H1 (cell line): ENCODE measurements at regions not wholly inside any gene's neighbourhood (a gene's known extent, or its start where the extent isn't known, plus 50 kb on each side); places are given as distances from the start of the nearest gene placed in this dataset.
A peak's percentile ranks its signal among the peaks of the same experiment; 100 is the strongest.

ENCODE experiments used
- CTCF ChIA-PET: fragments of 300-600 bp; sonication (Branson Sonifier 250); formaldehyde crosslinking; loops from one replicate; lab custom pipeline; 2021; ENCODE audit not compliant: partially characterized antibody; lab: Charles Lee
- POLR2A ChIA-PET: fragments of 300-600 bp; sonication (Branson Sonifier 250); formaldehyde crosslinking; loops from one replicate; lab custom pipeline; 2021; ENCODE audit warnings: inconsistent platforms; ENCODE audit not compliant: partially characterized antibody; lab: Charles Lee
- DNase-seq, 2 experiments: peaks; one replicate each; pipeline versions ENCODE4 v3.0.0 to v3.0.0-alpha.2; 2010 to 2022; ENCODE audit warnings: low spot score in 2 of 2, low read depth in 1 of 2, mixed read lengths in 1 of 2
- FAIRE-seq: peaks from 2 replicates; lab custom pipeline; 2011; peaks lifted over from hg19 to GRCh38; lab: Jason Lieb, UNC
- H2AFZ ChIP-seq: 2 replicates; pipeline ENCODE4 v1.8.1; 2012; ENCODE audit warnings: low read length, inconsistent platforms
- H2AK5ac ChIP-seq: 2 replicates; pipeline ENCODE4 v1.6.1; 2013; ENCODE audit warnings: low read depth, low read length
- H2BK120ac ChIP-seq: replicated peaks from 2 replicates; pipeline ENCODE3; 2013; ENCODE audit warnings: low read depth, low read length, inconsistent platforms
- H2BK12ac ChIP-seq: 2 replicates; pipeline ENCODE4 v1.6.1; 2013; ENCODE audit warnings: low read depth, low read length
- H2BK15ac ChIP-seq: 2 replicates; pipeline ENCODE4 v1.6.1; 2013; ENCODE audit warnings: low read length
- H2BK20ac ChIP-seq: 2 replicates; pipeline ENCODE4 v1.6.1; 2013; ENCODE audit warnings: low read length
- H2BK5ac ChIP-seq: 2 replicates; pipeline ENCODE4 v1.6.1; 2013; ENCODE audit warnings: low read depth, low read length
- H3K14ac ChIP-seq: 2 replicates; pipeline ENCODE4 v1.6.1; 2013; ENCODE audit warnings: inconsistent platforms; ENCODE audit not compliant: insufficient read length
- H3K18ac ChIP-seq: 2 replicates; pipeline ENCODE4 v1.6.1; 2013; ENCODE audit warnings: low read length; ENCODE audit errors: extremely low read depth
- H3K23ac ChIP-seq: 2 replicates; pipeline ENCODE4 v1.6.1; 2013; ENCODE audit warnings: inconsistent platforms; ENCODE audit not compliant: insufficient read length
- H3K23me2 ChIP-seq: 2 replicates; pipeline ENCODE4 v1.6.1; 2013; ENCODE audit warnings: low read depth, low read length
- H3K27ac ChIP-seq: 2 replicates; pipeline ENCODE4 v1.6.1; 2011; ENCODE audit warnings: low read depth, low read length, inconsistent platforms
- H3K27me3 ChIP-seq, 4 experiments: replicated peaks in 1 of 4; 1 replicate in 1 of 4; 2 replicates in 3 of 4; pipeline versions ENCODE4 v1.6.1 to v1.8.1; 2011 to 2013; ENCODE audit warnings: low read length in 3 of 4, mild to moderate bottlenecking in 3 of 4, inconsistent platforms in 2 of 4, mixed read lengths in 2 of 4, moderate library complexity in 1 of 4; ENCODE audit not compliant: control insufficient read depth in 3 of 4, insufficient read depth in 3 of 4; ENCODE audit errors: extremely low read depth in 1 of 4
- H3K36me3 ChIP-seq, 4 experiments: 2 replicates each; pipeline versions ENCODE4 v1.6.1 to v1.8.1; 2011 to 2013; ENCODE audit warnings: mild to moderate bottlenecking in 4 of 4, low read length in 3 of 4, moderate library complexity in 2 of 4, control low read depth in 1 of 4, inconsistent platforms in 1 of 4; ENCODE audit not compliant: insufficient read depth in 4 of 4, control insufficient read depth in 2 of 4
- H3K4ac ChIP-seq: replicated peaks from 2 replicates; pipeline ENCODE3; 2013; ENCODE audit warnings: low read length, low read depth, mixed read lengths, inconsistent platforms; ENCODE audit not compliant: insufficient read length
- H3K4me1 ChIP-seq, 4 experiments: replicated peaks in 1 of 4; 1 replicate in 1 of 4; 2 replicates in 3 of 4; pipeline versions ENCODE4 v1.6.1 to v1.8.1; 2011 to 2013; ENCODE audit warnings: low read length in 3 of 4, inconsistent platforms in 2 of 4, mixed read lengths in 1 of 4; ENCODE audit not compliant: insufficient read depth in 4 of 4, control insufficient read depth in 3 of 4
- H3K4me2 ChIP-seq, 2 experiments: 2 replicates each; pipeline versions ENCODE4 v1.6.1 to v1.8.1; 2011 to 2013; ENCODE audit warnings: low read depth in 2 of 2, low read length in 2 of 2, control low read depth in 1 of 2, inconsistent platforms in 1 of 2, mild to moderate bottlenecking in 1 of 2; ENCODE audit not compliant: insufficient read depth in 1 of 2
- H3K4me3 ChIP-seq, 4 experiments: fragments of 200-600, 300-600 bp in 1 of 4; sonication (generic), shearing (Covaris generic), sonication (Bioruptor Twin) in 1 of 4; 2 replicates each; pipeline versions ENCODE4 v1.5.1 to v1.8.1; 2011 to 2016; ENCODE audit warnings: low read length in 4 of 4, low read depth in 3 of 4, control low read depth in 2 of 4, inconsistent platforms in 2 of 4, mild to moderate bottlenecking in 2 of 4, mixed read lengths in 1 of 4, moderate library complexity in 1 of 4; ENCODE audit not compliant: insufficient read depth in 2 of 4; ENCODE audit errors: extremely low read depth in 1 of 4
- H3K56ac ChIP-seq: replicated peaks from 2 replicates; pipeline ENCODE3; 2013; ENCODE audit warnings: low read depth, mild to moderate bottlenecking, mixed read lengths, low read length, inconsistent platforms; ENCODE audit not compliant: insufficient read length
- H3K79me1 ChIP-seq: 2 replicates; pipeline ENCODE4 v1.6.1; 2013; ENCODE audit warnings: low read depth, low read length, control low read depth
- H3K79me2 ChIP-seq, 2 experiments: 2 replicates each; pipeline versions ENCODE4 v1.6.1 to v1.8.1; 2012 to 2013; ENCODE audit warnings: low read length in 2 of 2, mild to moderate bottlenecking in 2 of 2, inconsistent platforms in 1 of 2; ENCODE audit not compliant: insufficient read depth in 2 of 2, control insufficient read depth in 1 of 2
- H3K9ac ChIP-seq, 4 experiments: replicated peaks in 1 of 4; 1 replicate in 1 of 4; 2 replicates in 3 of 4; pipeline versions ENCODE4 v1.6.1 to v1.8.1; 2011 to 2013; ENCODE audit warnings: low read depth in 3 of 4, low read length in 3 of 4, control low read depth in 2 of 4, mild to moderate bottlenecking in 2 of 4, moderate library complexity in 2 of 4, inconsistent platforms in 1 of 4; ENCODE audit errors: extremely low read depth in 1 of 4
- H3K9me3 ChIP-seq, 2 experiments: 2 replicates each; pipeline versions ENCODE4 v1.6.1 to v1.8.1; 2012 to 2013; ENCODE audit warnings: mild to moderate bottlenecking in 2 of 2, moderate library complexity in 2 of 2, control low read depth in 1 of 2, inconsistent platforms in 1 of 2, low read depth in 1 of 2, low read length in 1 of 2, mixed read lengths in 1 of 2; ENCODE audit not compliant: insufficient read depth in 2 of 2
- H4K20me1 ChIP-seq, 2 experiments: replicated peaks in 1 of 2; 2 replicates each; pipeline versions ENCODE3 to v1.8.1; 2011 to 2013; ENCODE audit warnings: inconsistent platforms in 2 of 2, low read length in 2 of 2, mild to moderate bottlenecking in 1 of 2; ENCODE audit not compliant: insufficient read depth in 2 of 2, control insufficient read depth in 1 of 2
- H4K5ac ChIP-seq: 2 replicates; pipeline ENCODE4 v1.6.1; 2013; ENCODE audit warnings: low read length, low read depth, mixed read lengths, inconsistent platforms; ENCODE audit not compliant: insufficient read length
- H4K8ac ChIP-seq: 2 replicates; pipeline ENCODE4 v1.8.0; 2013; ENCODE audit warnings: mild to moderate bottlenecking, moderate library complexity, low read length, inconsistent platforms; ENCODE audit not compliant: insufficient read depth; ENCODE audit errors: extremely low read depth
- H4K91ac ChIP-seq: replicated peaks from 2 replicates; pipeline ENCODE3; 2013; ENCODE audit warnings: low read length, mixed read lengths, inconsistent platforms; ENCODE audit not compliant: insufficient read length
- BCL11A ChIP-seq, 2 experiments: IDR thresholded peaks; one replicate each; pipeline ENCODE4 v1.6.1; 2011; ENCODE audit warnings: low read depth in 2 of 2, low read length in 2 of 2, mild to moderate bottlenecking in 2 of 2
- FOSL1 ChIP-seq: IDR thresholded peaks from 2 replicates; pipeline ENCODE4 v1.6.1; 2011; ENCODE audit warnings: mild to moderate bottlenecking, low read depth, low read length, moderate library complexity; ENCODE audit not compliant: insufficient read depth
- MAFK ChIP-seq: IDR thresholded peaks from 2 replicates; pipeline ENCODE4 v1.6.1; 2012; ENCODE audit warnings: low read depth, mild to moderate bottlenecking, improper control_type of control experiment, low read length
- SRF ChIP-seq: IDR thresholded peaks from 2 replicates; pipeline ENCODE4 v1.6.1; 2011; ENCODE audit warnings: mild to moderate bottlenecking, low read depth, low read length, moderate library complexity
- WGBS, 2 experiments: shearing (Covaris generic) in 1 of 2; methylation state at CpG; one replicate each; pipeline versions ENCODE4 v1.1.6 to v1.1.7; 2013 to 2015; ENCODE audit warnings: low lambda C conversion rate in 2 of 2, mixed read lengths in 2 of 2, inconsistent platforms in 1 of 2, low coverage in 1 of 2, missing lambda C conversion rate in 1 of 2; ENCODE audit not compliant: insufficient replicate concordance in 2 of 2, insufficient coverage in 1 of 2, insufficient read length in 1 of 2; ENCODE audit errors: extremely low coverage in 1 of 2, missing lambda C conversion rate in 1 of 2; 5-methylcytosine and 5-hydroxymethylcytosine counted together

GRCh38 chr14:83798421-83798820, 1731.5 kb upstream of the FLRT2 start:
- no peak overlapping the region for H3K23ac ChIP-seq
- H4K8ac ChIP-seq: no peak overlapping the region
- 94% methylated on average over 2 of the region's 2 CpGs; no CpG with 5 or more reads in 1 of the 2 experiments for WGBS, 2 experiments
- FAIRE-seq (no peak), DNase-seq (no peak)
- H3K14ac ChIP-seq: no peak overlapping the region
- H4K20me1 ChIP-seq: no peaks in the 10 kb centered on the region
- no peak overlapping the region for H2AK5ac ChIP-seq
- H2BK15ac ChIP-seq: no peak overlapping the region
- CTCF ChIA-PET: no interaction called here
- no peaks in the 10 kb centered on the region for H3K4me1 ChIP-seq
- H3K9ac ChIP-seq: no peak overlapping the region
- H2BK20ac ChIP-seq: no peak overlapping the region
- H3K79me2 ChIP-seq: no peaks in the 10 kb centered on the region
- no peak overlapping the region for H3K56ac ChIP-seq
- H2BK12ac ChIP-seq: no peak overlapping the region
- H3K36me3 ChIP-seq: no peaks in the 10 kb centered on the region
- H3K9me3 ChIP-seq: no peaks in the 10 kb centered on the region
- H3K4ac ChIP-seq: no peak overlapping the region
- no peaks in the 10 kb centered on the region for H3K27me3 ChIP-seq
- no peak overlapping the region for H4K5ac ChIP-seq
- H3K4me3 ChIP-seq: no peak overlapping the region
- no peak overlapping the region for H3K27ac ChIP-seq
- POLR2A ChIA-PET: no interaction called here
- H3K18ac ChIP-seq: no peak overlapping the region
- H2BK120ac ChIP-seq: no peak overlapping the region
- H4K91ac ChIP-seq: no peak overlapping the region
- no peak overlapping the region for H3K4me2 ChIP-seq
- H2AFZ ChIP-seq: 0 out of 2 replicates have a peak overlapping the region, but pooled peaks have one; percentile 60
- no peaks in the 10 kb centered on the region for H3K23me2 ChIP-seq
- H2BK5ac ChIP-seq: no peak overlapping the region
- H3K79me1 ChIP-seq: no peaks in the 10 kb centered on the region
- TF ChIP-seq MAFK (no peak), BCL11A (IDR thresholded peaks at IDR 0.05; ENCODE audit: low read depth in 2 of 2, low read length in 2 of 2) (no peak), SRF (no peak), FOSL1 (no peak)
